Right cardiac atrium (tissue), 5 donors: ENCODE measurements at regions not wholly inside any gene's neighbourhood (a gene's known extent, or its start where the extent isn't known, plus 50 kb on each side); places are given as distances from the start of the nearest gene placed in this dataset.
"Not testable (repeated sequence)": the region's sequence is repeated elsewhere in the genome, so short reads cannot be mapped to it uniquely, and the experiment has no call there.

Source experiments
- ATAC-seq, 2 donors: fragments of 200-7000 bp; cut with Tn5 transposase; one replicate each; pipeline versions ENCODE4 v1.8.0 to v1.9.1; 2020; ENCODE audit warnings: moderate library complexity in 2 of 2, mild to moderate bottlenecking in 1 of 2
- DNase-seq, 3 donors: peaks; one replicate each; pipeline ENCODE4 v3.0.0-alpha.2; 2020
- H3K27ac ChIP-seq: one replicate; pipeline ENCODE4 v1.5.1; 2013; ENCODE audit warnings: mild to moderate bottlenecking, low read length, control low read depth, moderate library complexity
- H3K27me3 ChIP-seq: one replicate; pipeline ENCODE4 v1.6.1; 2013; ENCODE audit not compliant: control insufficient read depth, insufficient read depth
- H3K4me1 ChIP-seq: one replicate; pipeline ENCODE4 v1.6.1; 2013; ENCODE audit warnings: low read length; ENCODE audit not compliant: control insufficient read depth, insufficient read depth
- H3K4me3 ChIP-seq: one replicate; pipeline ENCODE4 v1.5.1; 2013; ENCODE audit warnings: low read length, control low read depth
- H3K9me3 ChIP-seq: one replicate; pipeline ENCODE4 v1.6.1; 2013; ENCODE audit warnings: low read length; ENCODE audit not compliant: control insufficient read depth
- WGBS: extraction: QIAGEN DNeasy Blood & Tissue Kit; methylation state at CpG from one replicate; pipeline ENCODE4 v1.1.7; 2013; 5-methylcytosine and 5-hydroxymethylcytosine counted together
- intact Hi-C, 4 donors: fragments of 100-400 bp; cut with DNase I; formaldehyde crosslinking; loops; one replicate each; pipeline versions ENCODE4 v1.11.0 to v1.14.0; 2022 to 2023
- donor health status: healthy with polysubstance abuse.
- donor health status: DM: no; HTN: yes; CAD: no.
- donor health status: DM: no; HTN: no; CAD: no.
- donor health status: DM: no; HTN: yes; CAD: no; lungs with severe emphysema.
- donor health status: DM: yes; HTN: yes; CAD: no.

GRCh38 chr9:62798884-62799850 lies 1609.3 kb downstream of the SPATA31A7 start:
- H3K27ac ChIP-seq, H3K9me3 ChIP-seq, H3K27me3 ChIP-seq, H3K4me3 ChIP-seq, H3K4me1 ChIP-seq, intact Hi-C loops: not testable (repeated sequence)
- 17% methylated on average over 35 of the region's 35 CpGs for WGBS
- ATAC-seq (peak in 1 of 2 donors; percentile 26), DNase-seq (peak; percentile 27 to 76 (median 65))

- H3K27me3 ChIP-seq, H3K9me3 ChIP-seq, H3K4me1 ChIP-seq, intact Hi-C loops: not testable (repeated sequence)
- Histone ChIP-seq H3K27ac (peak overlapping the region; percentile 2), H3K4me3 (peak overlapping the region; percentile 1)
- ATAC-seq (peak; percentile 17 to 25), DNase-seq (peak; percentile 23 to 83 (median 83))
- 9% methylated on average over 36 of the region's 36 CpGs for WGBS
These were observed 1610.1 kb downstream of the SPATA31A7 start for GRCh38 chr9:62799851-62800371.

GRCh38 chr9:62800451-62801371 lies 1610.9 kb downstream of the SPATA31A7 start:
- WGBS, result 23% methylated on average over 30 of the region's 30 CpGs
- peak; percentile 26 to 39 for ATAC-seq
- not testable (repeated sequence) for H3K27me3 ChIP-seq

GRCh38 chr9:62801372-62801811 lies 1611.6 kb downstream of the SPATA31A7 start:
- intact Hi-C loops, H3K27ac ChIP-seq, H3K9me3 ChIP-seq, H3K4me1 ChIP-seq, H3K27me3 ChIP-seq: not testable (repeated sequence)
- peak; percentile 43 to 51 for ATAC-seq
- WGBS, result 21% methylated on average over 15 of the region's 15 CpGs
- peak overlapping the region; percentile 10 for H3K4me3 ChIP-seq
- DNase-seq, result peak; percentile 19 to 65 (median 51)

More at GRCh38 chr9:62800451-62801371, 1610.9 kb downstream of the SPATA31A7 start:
- Histone ChIP-seq H3K4me3 (peak overlapping the region; percentile 10), H3K27ac (peak overlapping the region; percentile 9)
- intact Hi-C loops, H3K9me3 ChIP-seq, H3K4me1 ChIP-seq: not testable (repeated sequence)
- peak in 2 of 3 donors; percentile 69 to 72 for DNase-seq

- ATAC-seq, result peak; percentile 99 to 100
- intact Hi-C loops, H3K4me1 ChIP-seq, H3K9me3 ChIP-seq, H3K27me3 ChIP-seq: not testable (repeated sequence)
- DNase-seq, result peak; percentile 90 to 96 (median 95)
- Histone ChIP-seq H3K27ac (peak overlapping the region; percentile 73), H3K4me3 (peak overlapping the region; percentile 47)
- WGBS, result 4% methylated on average over 63 of the region's 63 CpGs
These were observed 1612.3 kb downstream of the SPATA31A7 start for GRCh38 chr9:62801961-62802718.

DNA sequence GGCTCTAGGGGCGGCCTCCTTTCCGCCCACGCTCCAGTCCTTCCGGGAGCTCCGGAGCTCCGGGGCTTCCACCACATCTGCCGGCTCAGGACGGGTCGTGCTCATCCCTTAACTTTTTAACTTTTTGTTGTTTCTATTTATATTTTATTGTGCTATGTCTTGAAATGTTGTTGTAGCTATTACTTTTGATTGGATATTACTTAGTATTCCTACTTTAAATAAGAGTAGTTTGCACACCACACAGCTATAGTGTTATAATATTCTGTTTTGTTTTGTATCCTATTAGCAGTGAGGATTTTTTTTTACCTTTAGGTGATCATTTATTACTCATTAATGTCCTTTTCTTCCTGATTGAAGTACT lies 1612.9 kb downstream of the SPATA31A7 start:
- intact Hi-C loops, DNase-seq, H3K27ac ChIP-seq, H3K27me3 ChIP-seq, H3K4me1 ChIP-seq, H3K9me3 ChIP-seq, ATAC-seq: not testable (repeated sequence)
- 15% methylated on average over 9 of the region's 9 CpGs for WGBS
- peak overlapping the region; percentile 47 for H3K4me3 ChIP-seq

- H3K27ac ChIP-seq, H3K27me3 ChIP-seq, intact Hi-C loops, ATAC-seq, DNase-seq, H3K9me3 ChIP-seq, H3K4me3 ChIP-seq, H3K4me1 ChIP-seq: not testable (repeated sequence)
- WGBS, result 45% methylated on average over 2 of the region's 2 CpGs
These were observed 1613.3 kb downstream of the SPATA31A7 start for GRCh38 chr9:62803099-62803498.

- ATAC-seq, H3K27ac ChIP-seq, H3K4me3 ChIP-seq, intact Hi-C loops, H3K9me3 ChIP-seq, DNase-seq, H3K27me3 ChIP-seq, H3K4me1 ChIP-seq: not testable (repeated sequence)
- 39% methylated on average over 1 of the region's 1 CpG for WGBS
These were observed 1614.5 kb downstream of the SPATA31A7 start for GRCh38 chr9:62804314-62804713.

DNA sequence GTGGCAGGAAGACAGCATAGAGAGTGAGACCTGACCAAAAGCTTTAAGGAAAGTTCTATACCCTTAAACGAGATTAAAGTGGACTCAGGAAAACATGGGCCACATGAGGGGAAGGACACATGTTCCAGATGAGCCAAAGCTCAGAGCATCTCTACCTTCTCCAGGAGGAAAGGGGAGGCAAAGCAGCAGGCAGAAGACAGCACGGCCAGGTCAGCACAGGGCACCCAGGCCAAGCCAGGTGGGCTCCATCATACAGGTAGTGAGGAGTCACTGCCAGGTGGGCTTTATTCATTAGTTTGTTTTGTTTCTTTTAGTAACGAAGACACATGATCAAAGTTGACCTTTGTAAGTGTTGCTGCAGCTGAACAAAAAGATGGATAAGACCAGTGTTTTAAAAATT lies 1617.6 kb downstream of the SPATA31A7 start:
- H3K4me1 ChIP-seq, H3K27ac ChIP-seq, H3K9me3 ChIP-seq, H3K27me3 ChIP-seq, ATAC-seq, intact Hi-C loops, H3K4me3 ChIP-seq: not testable (repeated sequence)
- peak in 1 of 3 donors; percentile 58 for DNase-seq
- WGBS, result 39% methylated on average over 3 of the region's 3 CpGs

DNA sequence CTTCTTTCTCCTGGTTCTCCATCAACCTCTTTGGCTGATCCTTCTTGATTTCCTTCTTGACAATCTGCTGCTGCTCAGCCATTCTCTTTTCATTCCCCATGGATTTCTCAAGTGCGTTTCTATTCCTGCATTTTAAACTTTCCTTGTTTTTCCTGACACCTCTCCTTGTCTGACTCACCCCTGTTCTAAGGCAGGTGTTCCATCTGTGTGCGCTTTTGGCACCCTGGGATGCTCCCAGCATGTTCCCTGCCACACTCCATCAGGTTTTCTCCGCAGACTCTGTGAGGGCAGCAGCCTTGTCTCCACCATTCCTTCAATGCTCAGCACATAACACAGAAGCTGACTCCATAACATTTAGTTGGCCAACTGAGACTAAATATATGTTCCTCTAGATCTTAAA lies 1618.2 kb downstream of the SPATA31A7 start:
- ATAC-seq, H3K27ac ChIP-seq, H3K4me3 ChIP-seq, intact Hi-C loops, H3K9me3 ChIP-seq, DNase-seq, H3K27me3 ChIP-seq, H3K4me1 ChIP-seq: not testable (repeated sequence)
- 51% methylated on average over 3 of the region's 3 CpGs for WGBS
